Neural progenitor cell (in vitro differentiated cells): ENCODE measurements at regions not wholly inside any gene's neighbourhood (a gene's known extent, or its start where the extent isn't known, plus 50 kb on each side); places are given as distances from the start of the nearest gene placed in this dataset.
"Not testable (repeated sequence)": the region's sequence is repeated elsewhere in the genome, so short reads cannot be mapped to it uniquely, and the experiment has no call there.

Experiments
- CTCF ChIP-seq: fragments of 200-600 bp; sonication (generic); IDR thresholded peaks from 2 replicates; pipeline ENCODE4 v1.5.1; 2017; ENCODE audit warnings: antibody characterized with exemption, mild to moderate bottlenecking
- EZH2 ChIP-seq: fragments of 200-600 bp; sonication (generic); IDR thresholded peaks from 2 replicates; pipeline ENCODE4 v1.6.1; 2017; ENCODE audit warnings: antibody characterized with exemption, mild to moderate bottlenecking, moderate library complexity
- EZH2phosphoT487 ChIP-seq: fragments of 200-600 bp; sonication (generic); IDR thresholded peaks from 2 replicates; pipeline ENCODE4 v1.6.1; 2017; ENCODE audit warnings: antibody characterized with exemption

- not testable (repeated sequence) for TF ChIP-seq CTCF, EZH2, EZH2phosphoT487
Observed at GRCh38 chr15:30695811-30696210, 69.9 kb downstream of the ARHGAP11B start.
